OCI-LY3 (cell line): ENCODE measurements at regions not wholly inside any gene's neighbourhood (a gene's known extent, or its start where the extent isn't known, plus 50 kb on each side); places are given as distances from the start of the nearest gene placed in this dataset.

Source experiments
- H2AFZ ChIP-seq: fragments of 200-600, 300-600 bp; shearing (Covaris generic); 2 replicates; pipeline ENCODE4 v1.6.0; 2014; ENCODE audit warnings: antibody characterized with exemption, low read depth, low read length
- H3K27ac ChIP-seq: fragments of 200-600, 300-600 bp; sonication (generic); 2 replicates; pipeline ENCODE4 v1.5.1; 2014; ENCODE audit warnings: mild to moderate bottlenecking, low read length, moderate library complexity, mixed read lengths
- H3K27me3 ChIP-seq: fragments of 200-600, 300-600 bp; sonication (generic); 2 replicates; pipeline ENCODE4 v1.6.1; 2014; ENCODE audit warnings: low read depth, low read length, mixed read lengths
- H3K36me3 ChIP-seq: fragments of 200-600, 300-600 bp; sonication (generic); replicated peaks from 2 replicates; pipeline ENCODE3; 2014; ENCODE audit warnings: low read depth, low read length, mixed read lengths
- H3K4me1 ChIP-seq: fragments of 300-600, 200-600 bp; sonication (generic); 2 replicates; pipeline ENCODE4 v1.6.1; 2014; ENCODE audit warnings: low read length, mixed read lengths
- H3K4me2 ChIP-seq: fragments of 200-600, 300-600 bp; sonication (generic); 2 replicates; pipeline ENCODE4 v1.6.1; 2014; ENCODE audit warnings: low read length, mixed read lengths
- H3K4me3 ChIP-seq: fragments of 300-600, 200-600 bp; sonication (generic); 2 replicates; pipeline ENCODE4 v1.5.1; 2014; ENCODE audit warnings: antibody characterized with exemption, mild to moderate bottlenecking, low read length, moderate library complexity
- H3K79me2 ChIP-seq: fragments of 300-600, 200-600 bp; shearing (Covaris generic); 2 replicates; pipeline ENCODE4 v1.6.1; 2014; ENCODE audit warnings: mild to moderate bottlenecking, low read length, mixed read lengths
- H3K9ac ChIP-seq: fragments of 300-600, 200-600 bp; shearing (Covaris generic); 2 replicates; pipeline ENCODE4 v1.6.0; 2014; ENCODE audit warnings: mild to moderate bottlenecking, low read length, moderate library complexity
- H3K9me3 ChIP-seq: fragments of 200-600, 300-600 bp; shearing (Covaris generic); 2 replicates; pipeline ENCODE4 v1.6.1; 2014; ENCODE audit warnings: low read length, mixed read lengths; ENCODE audit not compliant: insufficient read depth
- H4K20me1 ChIP-seq: fragments of 200-600, 300-600 bp; sonication (generic); 2 replicates; pipeline ENCODE4 v1.6.1; 2016; ENCODE audit warnings: low read length, mixed read lengths; ENCODE audit not compliant: insufficient read depth
- CTCF ChIP-seq: fragments of 200-600, 300-600 bp; sonication (generic); IDR thresholded peaks from 2 replicates; pipeline ENCODE4 v1.5.1; 2014; ENCODE audit warnings: antibody characterized with exemption, low read length, low read depth
- EZH2phosphoT487 ChIP-seq: fragments of 200-600 bp; shearing (Covaris generic); IDR thresholded peaks from 2 replicates; pipeline ENCODE4 v1.6.1; 2018; ENCODE audit warnings: antibody characterized with exemption, mixed run types, low read depth

GRCh38 chr20:63145156-63145555 is 70.8 kb downstream of the YTHDF1 start:
- H3K9ac ChIP-seq = no peak overlapping the region
- no peak overlapping the region for H2AFZ ChIP-seq
- H3K36me3 ChIP-seq = no peaks in the 10 kb centered on the region
- no peaks in the 10 kb centered on the region for H3K79me2 ChIP-seq
- no peak overlapping the region for H3K4me3 ChIP-seq
- no peak overlapping the region for H3K27ac ChIP-seq
- H4K20me1 ChIP-seq = no peaks in the 10 kb centered on the region
- no peak overlapping the region for H3K4me2 ChIP-seq
- peaks cover 11% of the 10 kb centered on the region; the same call in 1 of the 2 replicates for H3K9me3 ChIP-seq
- H3K27me3 ChIP-seq = peaks cover 30% of the 10 kb centered on the region
- no peaks in the 10 kb centered on the region for H3K4me1 ChIP-seq
- TF ChIP-seq EZH2phosphoT487 (no peak), CTCF (no peak)

GRCh38 chr20:63142933-63143332 is 73.0 kb downstream of the YTHDF1 start:
- Histone ChIP-seq H3K79me2 (no peaks in the 10 kb centered on the region), H3K27ac (no peak overlapping the region), H3K4me2 (no peak overlapping the region), H3K27me3 (peaks cover 27% of the 10 kb centered on the region), H3K4me3 (no peak overlapping the region), H3K36me3 (no peaks in the 10 kb centered on the region), H4K20me1 (no peaks in the 10 kb centered on the region), H3K4me1 (no peaks in the 10 kb centered on the region), H2AFZ (no peak overlapping the region), H3K9me3 (peaks cover 7% of the 10 kb centered on the region; the same call in 1 of the 2 replicates), H3K9ac (no peak overlapping the region)
- TF ChIP-seq CTCF (no peak), EZH2phosphoT487 (no peak)

- H3K4me1 ChIP-seq = no peaks in the 10 kb centered on the region
- no peak overlapping the region for H3K27ac ChIP-seq
- no peak overlapping the region for H2AFZ ChIP-seq
- peaks cover 16% of the 10 kb centered on the region for H3K27me3 ChIP-seq
- H4K20me1 ChIP-seq = no peaks in the 10 kb centered on the region
- no peaks in the 10 kb centered on the region for H3K9me3 ChIP-seq
- H3K9ac ChIP-seq = no peak overlapping the region
- no peaks in the 10 kb centered on the region for H3K79me2 ChIP-seq
- no peak overlapping the region for H3K4me2 ChIP-seq
- TF ChIP-seq EZH2phosphoT487 (no peak), CTCF (no peak)
- H3K36me3 ChIP-seq = no peaks in the 10 kb centered on the region
- H3K4me3 ChIP-seq = no peak overlapping the region
Measured at GRCh38 chr20:63141531-63141930, 74.4 kb downstream of the YTHDF1 start.

- Histone ChIP-seq H3K27ac (no peak overlapping the region), H3K36me3 (no peaks in the 10 kb centered on the region), H3K9ac (no peak overlapping the region), H2AFZ (no peak overlapping the region), H3K27me3 (peaks cover 10% of the 10 kb centered on the region), H3K79me2 (no peaks in the 10 kb centered on the region), H3K4me2 (no peak overlapping the region), H3K9me3 (no peaks in the 10 kb centered on the region), H3K4me1 (no peaks in the 10 kb centered on the region), H4K20me1 (no peaks in the 10 kb centered on the region), H3K4me3 (no peak overlapping the region)
- no peak for TF ChIP-seq EZH2phosphoT487
- no peak for TF ChIP-seq CTCF
Measured at GRCh38 chr20:63140514-63141433, 75.2 kb downstream of the YTHDF1 start.
